Loucy (cell line): ENCODE measurements at regions not wholly inside any gene's neighbourhood (a gene's known extent, or its start where the extent isn't known, plus 50 kb on each side); places are given as distances from the start of the nearest gene placed in this dataset.

ENCODE experiments used
- H2AFZ ChIP-seq: fragments of 200-600 bp; sonication (generic); 2 replicates; pipeline ENCODE4 v1.6.0; 2016; ENCODE audit warnings: antibody characterized with exemption, mild to moderate bottlenecking, low read length, moderate library complexity
- H3F3A ChIP-seq: fragments of 200-600 bp; 2 replicates; pipeline ENCODE4 v1.6.0; 2016; ENCODE audit warnings: antibody characterized with exemption, low read depth, mild to moderate bottlenecking
- H3K27me3 ChIP-seq: fragments of 200-600 bp; sonication (generic); 2 replicates; pipeline ENCODE4 v1.6.1; 2014; ENCODE audit warnings: low read length, mild to moderate bottlenecking; ENCODE audit not compliant: insufficient read depth, poor library complexity, severe bottlenecking
- H3K36me3 ChIP-seq: fragments of 200-600 bp; sonication (generic); 2 replicates; pipeline ENCODE4 v1.6.1; 2016; ENCODE audit warnings: low read length; ENCODE audit not compliant: insufficient read depth
- H3K4me1 ChIP-seq: fragments of 200-600 bp; sonication (generic); 2 replicates; pipeline ENCODE4 v1.5.1; 2014; ENCODE audit warnings: low read length, mild to moderate bottlenecking; ENCODE audit not compliant: insufficient read depth, poor library complexity, severe bottlenecking
- H3K4me2 ChIP-seq: fragments of 200-600 bp; sonication (generic); 2 replicates; pipeline ENCODE4 v1.6.0; 2014; ENCODE audit warnings: antibody characterized with exemption, low read length, low read depth, mild to moderate bottlenecking; ENCODE audit not compliant: poor library complexity, severe bottlenecking
- H3K4me3 ChIP-seq: fragments of 200-600 bp; sonication (generic); 2 replicates; pipeline ENCODE4 v1.5.1; 2014; ENCODE audit warnings: low read length, mild to moderate bottlenecking, mixed read lengths; ENCODE audit not compliant: poor library complexity, severe bottlenecking
- H3K79me2 ChIP-seq: fragments of 200-600 bp; sonication (generic); 2 replicates; pipeline ENCODE4 v1.6.1; 2014; ENCODE audit warnings: low read length; ENCODE audit not compliant: insufficient read depth
- H3K9ac ChIP-seq: fragments of 200-600 bp; sonication (generic); 2 replicates; pipeline ENCODE4 v1.6.0; 2014; ENCODE audit warnings: mild to moderate bottlenecking, low read depth, low read length, moderate library complexity; ENCODE audit not compliant: poor library complexity, severe bottlenecking
- H3K9me2 ChIP-seq: fragments of 200-600 bp; sonication (generic); replicated peaks from 2 replicates; pipeline ENCODE4 v1.6.1; 2016; ENCODE audit warnings: low read depth, low read length, mixed read lengths
- H3K9me3 ChIP-seq: fragments of 200-600 bp; sonication (generic); 2 replicates; pipeline ENCODE4 v1.6.1; 2014; ENCODE audit warnings: mild to moderate bottlenecking, antibody characterized with exemption, low read length, low read depth; ENCODE audit not compliant: insufficient read depth
- H4K20me1 ChIP-seq: fragments of 200-600 bp; sonication (generic); 2 replicates; pipeline ENCODE4 v1.6.0; 2014; ENCODE audit warnings: antibody characterized with exemption, low read length, mild to moderate bottlenecking; ENCODE audit not compliant: insufficient read depth, poor library complexity, severe bottlenecking
- EZH2phosphoT487 ChIP-seq: fragments of 200-600 bp; IDR thresholded peaks from 2 replicates; pipeline ENCODE4 v1.6.1; 2018; ENCODE audit warnings: antibody characterized with exemption, mild to moderate bottlenecking, moderate library complexity, borderline replicate concordance
- TF ChIP-seq, protein P1 (sequence below): fragments of 200-600 bp; sonication (generic); conservative IDR thresholded peaks from 2 replicates; pipeline ENCODE4 v1.5.1; 2014; ENCODE audit warnings: mild to moderate bottlenecking, antibody characterized with exemption, low read length

DNA sequence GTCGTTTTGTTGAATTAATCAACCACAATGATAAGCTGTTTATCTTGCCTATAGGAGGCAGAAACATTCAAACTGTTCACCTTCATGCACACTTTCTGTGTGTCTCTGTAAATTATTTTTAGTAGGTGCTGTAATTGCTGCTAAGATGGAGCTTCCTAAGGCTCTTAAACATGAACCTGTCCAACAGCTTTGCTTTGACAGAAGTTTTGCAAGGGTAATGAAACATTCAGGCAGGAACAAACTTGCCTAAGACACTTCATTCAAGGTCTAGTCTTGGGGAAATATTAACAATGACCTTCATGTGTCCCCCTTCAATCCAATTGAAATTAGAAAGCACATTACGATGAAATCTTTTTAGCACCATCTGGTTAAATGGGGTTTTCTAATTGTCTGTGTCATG is 156.1 kb downstream of the DIPK2A start:
- Histone ChIP-seq H3K36me3 (no peaks in the 10 kb centered on the region), H3K79me2 (no peaks in the 10 kb centered on the region), H3K9ac (no peak overlapping the region), H3K9me2 (no peaks in the 10 kb centered on the region), H2AFZ (no peak overlapping the region), H3K4me1 (no peaks in the 10 kb centered on the region), H3K4me2 (no peak overlapping the region), H3K27me3 (no peaks in the 10 kb centered on the region), H3F3A (no peaks in the 10 kb centered on the region), H3K4me3 (no peak overlapping the region), H3K9me3 (no peaks in the 10 kb centered on the region), H4K20me1 (no peaks in the 10 kb centered on the region)
- no peak for TF ChIP-seq EZH2phosphoT487
- TF ChIP-seq, protein P1, sequence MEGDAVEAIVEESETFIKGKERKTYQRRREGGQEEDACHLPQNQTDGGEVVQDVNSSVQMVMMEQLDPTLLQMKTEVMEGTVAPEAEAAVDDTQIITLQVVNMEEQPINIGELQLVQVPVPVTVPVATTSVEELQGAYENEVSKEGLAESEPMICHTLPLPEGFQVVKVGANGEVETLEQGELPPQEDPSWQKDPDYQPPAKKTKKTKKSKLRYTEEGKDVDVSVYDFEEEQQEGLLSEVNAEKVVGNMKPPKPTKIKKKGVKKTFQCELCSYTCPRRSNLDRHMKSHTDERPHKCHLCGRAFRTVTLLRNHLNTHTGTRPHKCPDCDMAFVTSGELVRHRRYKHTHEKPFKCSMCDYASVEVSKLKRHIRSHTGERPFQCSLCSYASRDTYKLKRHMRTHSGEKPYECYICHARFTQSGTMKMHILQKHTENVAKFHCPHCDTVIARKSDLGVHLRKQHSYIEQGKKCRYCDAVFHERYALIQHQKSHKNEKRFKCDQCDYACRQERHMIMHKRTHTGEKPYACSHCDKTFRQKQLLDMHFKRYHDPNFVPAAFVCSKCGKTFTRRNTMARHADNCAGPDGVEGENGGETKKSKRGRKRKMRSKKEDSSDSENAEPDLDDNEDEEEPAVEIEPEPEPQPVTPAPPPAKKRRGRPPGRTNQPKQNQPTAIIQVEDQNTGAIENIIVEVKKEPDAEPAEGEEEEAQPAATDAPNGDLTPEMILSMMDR = no peak

DNA sequence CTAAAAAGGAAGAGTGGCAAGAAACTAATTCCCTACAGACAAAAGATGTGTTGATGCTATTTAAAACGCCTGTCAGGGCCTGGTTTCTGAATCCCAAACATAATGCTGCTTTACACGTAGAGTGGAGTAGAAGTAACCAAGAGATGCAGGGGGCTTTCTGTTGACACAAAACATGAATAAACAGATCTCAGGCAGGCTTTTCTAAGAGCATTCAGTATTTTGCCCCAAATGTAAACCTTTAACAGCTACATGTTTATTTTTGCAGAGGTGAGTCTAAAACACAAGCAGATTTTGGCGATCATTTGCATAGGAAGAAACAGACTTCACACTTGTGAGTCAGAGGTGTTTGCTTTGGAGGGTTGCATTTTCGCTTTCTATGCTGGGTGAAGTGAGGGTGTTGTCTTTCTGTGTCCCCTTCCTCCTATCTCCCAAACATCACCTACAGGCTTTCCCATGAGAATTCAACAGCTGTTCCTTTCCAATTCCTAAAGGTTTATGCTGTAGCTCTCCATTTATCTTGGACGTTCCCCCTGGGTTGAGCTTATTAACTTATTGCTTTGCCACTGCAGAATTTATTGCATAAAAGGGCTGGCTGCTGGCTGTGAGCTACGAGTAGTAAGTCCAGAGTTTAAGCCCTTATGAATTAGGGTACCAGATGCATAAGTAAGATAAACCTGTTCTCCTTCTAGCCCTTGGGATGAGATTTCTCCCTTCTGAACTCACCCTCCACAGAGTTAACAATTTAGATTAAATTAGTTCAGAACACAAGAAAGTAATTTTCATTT is 156.7 kb downstream of the DIPK2A start:
- Histone ChIP-seq H3K9ac (no peak overlapping the region), H3K36me3 (no peaks in the 10 kb centered on the region), H3F3A (no peaks in the 10 kb centered on the region), H3K9me3 (no peaks in the 10 kb centered on the region), H4K20me1 (no peaks in the 10 kb centered on the region), H3K27me3 (no peaks in the 10 kb centered on the region), H3K4me1 (no peaks in the 10 kb centered on the region), H2AFZ (no peak overlapping the region), H3K4me3 (no peak overlapping the region), H3K9me2 (no peaks in the 10 kb centered on the region), H3K79me2 (no peaks in the 10 kb centered on the region), H3K4me2 (no peak overlapping the region)
- TF ChIP-seq EZH2phosphoT487 = no peak
- TF ChIP-seq, protein P1 = no peak

DNA sequence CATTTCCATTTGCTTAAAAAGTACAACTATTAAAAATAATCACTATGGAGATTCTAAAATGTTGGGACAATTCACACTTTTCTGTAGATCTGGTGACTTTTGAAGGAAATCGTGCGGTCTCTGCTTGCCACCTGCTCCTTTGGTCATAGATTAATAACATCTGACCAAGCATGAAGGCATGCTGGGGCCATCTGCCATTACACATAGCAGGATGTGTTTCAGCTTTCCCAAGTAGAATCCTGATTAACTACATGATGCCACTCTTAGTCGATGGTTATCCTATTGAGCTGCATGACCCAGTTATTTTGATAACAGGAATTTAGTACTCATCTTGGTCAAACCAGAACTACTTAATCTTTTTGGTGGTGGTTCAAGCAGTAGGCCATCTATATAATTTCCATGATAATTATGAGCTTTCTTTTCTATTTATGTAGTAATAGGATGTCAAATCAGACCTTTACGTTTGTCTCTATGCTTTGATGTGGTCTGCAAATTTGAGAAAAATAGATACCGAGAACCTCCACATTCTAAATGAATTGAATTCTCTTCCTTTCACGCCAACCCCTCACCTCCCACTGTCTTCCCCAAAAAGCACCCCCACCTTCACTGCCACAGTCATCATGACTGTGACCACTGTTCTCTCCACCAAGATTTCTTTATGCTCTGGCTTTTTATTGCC is 158.1 kb downstream of the DIPK2A start:
- H3K9me3 ChIP-seq = no peaks in the 10 kb centered on the region
- TF ChIP-seq, protein P1 = no peak
- TF ChIP-seq EZH2phosphoT487 = no peak

More for the DNA sequence above, 158.1 kb downstream of the DIPK2A start:
- no peaks in the 10 kb centered on the region for H3K36me3 ChIP-seq
- H3K4me1 ChIP-seq = no peaks in the 10 kb centered on the region
- H3K4me3 ChIP-seq = no peak overlapping the region
- no peaks in the 10 kb centered on the region for H4K20me1 ChIP-seq
- H2AFZ ChIP-seq = no peak overlapping the region
- H3K27me3 ChIP-seq = no peaks in the 10 kb centered on the region
- no peaks in the 10 kb centered on the region for H3F3A ChIP-seq
- no peak overlapping the region for H3K9ac ChIP-seq
- H3K9me2 ChIP-seq = no peaks in the 10 kb centered on the region
- H3K79me2 ChIP-seq = no peaks in the 10 kb centered on the region
- no peak overlapping the region for H3K4me2 ChIP-seq
